HG02943 (cell line): ENCODE measurements at regions not wholly inside any gene's neighbourhood (a gene's known extent, or its start where the extent isn't known, plus 50 kb on each side); places are given as distances from the start of the nearest gene placed in this dataset.
"Not testable (repeated sequence)": the region's sequence is repeated elsewhere in the genome, so short reads cannot be mapped to it uniquely, and the experiment has no call there.

Experiments
- ATAC-seq: cut with Tn5 transposase; IDR thresholded peaks from one replicate; pipeline ENCODE4 v1.9.1; 2021; ENCODE audit warnings: mild to moderate bottlenecking, low read depth, moderate library complexity; ENCODE audit not compliant: unreplicated experiment

- ATAC-seq, result no peak
These were observed 235.9 kb upstream of the PCDH18 start for GRCh38 chr4:137768196-137768595.

GRCh38 chr4:137762591-137762990, 230.3 kb upstream of the PCDH18 start:
- ATAC-seq, result no peak

DNA sequence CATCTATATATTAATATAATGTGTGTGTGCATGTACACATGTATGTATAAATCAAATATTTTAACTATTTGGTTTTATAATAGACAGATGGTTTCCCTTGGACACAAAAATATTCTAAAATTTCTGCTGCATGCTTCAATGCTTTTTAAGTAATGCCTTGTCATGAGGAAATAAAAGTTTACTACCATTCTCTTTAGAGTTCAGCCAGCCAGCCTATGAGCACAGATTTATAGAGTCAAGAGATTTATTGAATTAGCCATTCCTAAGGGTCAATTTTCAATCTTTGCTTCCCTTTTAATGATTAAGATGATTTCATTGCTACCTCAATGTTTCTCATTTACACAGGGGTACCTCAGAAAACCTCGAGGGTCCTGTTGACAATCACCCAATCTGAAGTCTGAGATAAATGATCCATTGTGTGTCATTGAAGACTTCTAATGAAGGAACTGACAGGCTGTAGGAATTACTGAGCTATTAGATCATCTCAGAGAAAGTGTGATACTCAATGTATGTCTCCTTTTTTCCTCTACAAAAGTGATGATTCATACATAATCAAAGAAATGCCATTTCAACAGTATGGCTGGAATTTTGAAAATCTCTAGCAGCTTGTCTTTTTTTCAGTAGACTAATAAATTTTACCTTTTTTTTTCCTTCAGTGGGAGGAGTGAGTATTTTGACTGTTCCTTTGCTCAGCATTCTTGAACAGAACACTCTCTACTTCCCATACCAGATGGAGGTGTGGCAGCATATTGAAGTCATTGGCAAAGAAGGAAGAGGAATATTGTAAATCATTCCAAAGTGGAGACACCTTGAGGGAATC, 222.6 kb upstream of the PCDH18 start:
- ATAC-seq, result no peak

DNA sequence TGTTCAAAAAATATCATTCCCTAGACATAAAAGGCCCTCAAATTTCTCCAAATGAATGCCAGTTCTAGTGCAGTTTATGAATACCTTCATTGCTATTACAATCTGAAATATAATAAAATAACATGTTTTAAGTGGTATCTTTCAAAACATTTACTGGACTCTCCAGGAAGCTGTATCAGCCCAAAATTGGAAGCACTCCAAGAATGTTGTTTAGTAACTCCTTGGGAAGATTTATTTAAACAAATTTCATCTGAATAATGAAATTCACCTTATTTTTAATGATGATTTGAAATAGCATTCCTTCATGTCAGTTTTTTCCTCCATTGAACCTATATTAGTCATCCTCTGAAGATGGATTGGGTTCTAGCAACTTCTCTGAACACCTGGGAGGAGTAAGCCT, 217.2 kb upstream of the PCDH18 start:
- ATAC-seq, result no peak

- no peak for ATAC-seq
These were observed 216.3 kb upstream of the PCDH18 start for GRCh38 chr4:137748616-137749015.

DNA sequence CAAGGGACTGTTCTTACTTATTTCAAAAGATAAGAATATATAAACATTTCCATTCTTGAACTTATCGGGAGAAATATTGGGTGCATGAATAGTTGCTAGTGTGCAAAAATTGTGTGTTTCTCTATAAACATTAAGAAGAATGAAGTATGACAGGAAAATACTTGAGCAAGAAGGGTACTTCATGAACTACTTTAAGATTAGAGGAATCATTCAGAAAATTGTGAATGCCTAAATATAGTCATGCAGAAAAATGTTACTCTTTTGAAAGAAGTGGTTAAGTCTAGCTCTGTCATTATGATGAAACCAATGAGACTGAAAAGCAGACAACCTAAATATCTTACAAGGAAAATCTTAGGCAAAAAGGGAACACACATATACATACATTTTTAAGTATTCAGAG, 207.8 kb upstream of the PCDH18 start:
- no peak for ATAC-seq

GRCh38 chr4:137739391-137739790, 207.1 kb upstream of the PCDH18 start:
- ATAC-seq, result no peak

- no peak for ATAC-seq
These were observed 206.2 kb upstream of the PCDH18 start for GRCh38 chr4:137738375-137738990.

DNA sequence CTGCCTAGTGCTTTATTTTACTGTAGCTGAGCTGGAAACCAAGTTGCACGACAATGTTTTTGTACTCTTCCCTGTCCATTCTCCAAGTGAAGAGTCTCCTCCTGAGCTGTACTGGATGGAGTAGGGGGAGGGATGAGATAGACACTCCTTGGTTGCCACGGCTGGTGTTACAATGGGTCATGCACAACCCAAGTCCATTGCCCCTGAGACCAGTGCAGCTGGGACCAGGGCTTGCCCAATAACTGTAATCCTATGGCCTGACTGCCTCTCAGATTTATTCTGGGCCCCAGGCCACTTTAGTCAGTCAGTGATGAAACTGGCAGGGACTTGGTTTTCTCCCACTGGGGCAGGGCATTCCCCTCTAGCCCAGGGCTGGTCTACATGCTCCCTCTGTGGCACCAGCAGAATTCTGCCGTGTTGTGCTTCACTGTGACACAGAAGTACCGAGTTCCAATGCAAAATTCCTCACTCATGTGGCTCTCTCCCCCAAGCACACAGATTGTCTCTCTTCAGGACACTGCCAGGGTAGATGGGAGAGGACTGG, 203.3 kb upstream of the PCDH18 start:
- no peak for ATAC-seq

GRCh38 chr4:137733174-137734141, 201.2 kb upstream of the PCDH18 start:
- not testable (repeated sequence) for ATAC-seq

GRCh38 chr4:137722910-137723309, 190.6 kb upstream of the PCDH18 start:
- ATAC-seq, result no peak

- no peak for ATAC-seq
These were observed 179.2 kb upstream of the PCDH18 start for GRCh38 chr4:137711502-137711901.

GRCh38 chr4:137707626-137708025, 175.3 kb upstream of the PCDH18 start:
- no peak for ATAC-seq

- ATAC-seq, result no peak
These were observed 174.9 kb upstream of the PCDH18 start for GRCh38 chr4:137707102-137707620.

- ATAC-seq, result no peak
These were observed 173.0 kb upstream of the PCDH18 start for GRCh38 chr4:137705171-137705783.

DNA sequence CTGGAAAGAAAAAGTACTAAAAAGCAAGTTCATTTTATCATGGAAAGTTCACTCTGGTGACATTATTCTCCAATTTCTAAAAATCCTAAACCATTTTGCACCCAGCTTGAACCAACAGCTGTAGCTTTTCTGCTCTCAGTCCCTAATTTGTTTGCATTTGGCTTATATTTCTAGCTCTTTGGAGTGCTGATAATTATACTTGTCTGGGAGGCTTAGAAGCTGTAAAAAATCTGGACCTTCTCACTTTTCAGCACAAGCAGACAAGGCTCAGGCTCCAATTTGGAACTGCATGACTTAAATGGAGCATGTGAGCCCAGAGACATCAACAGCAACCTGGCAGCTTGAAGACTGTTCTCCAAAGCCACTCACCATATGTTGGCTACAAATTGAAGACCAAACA, 170.9 kb upstream of the PCDH18 start:
- no peak for ATAC-seq

DNA sequence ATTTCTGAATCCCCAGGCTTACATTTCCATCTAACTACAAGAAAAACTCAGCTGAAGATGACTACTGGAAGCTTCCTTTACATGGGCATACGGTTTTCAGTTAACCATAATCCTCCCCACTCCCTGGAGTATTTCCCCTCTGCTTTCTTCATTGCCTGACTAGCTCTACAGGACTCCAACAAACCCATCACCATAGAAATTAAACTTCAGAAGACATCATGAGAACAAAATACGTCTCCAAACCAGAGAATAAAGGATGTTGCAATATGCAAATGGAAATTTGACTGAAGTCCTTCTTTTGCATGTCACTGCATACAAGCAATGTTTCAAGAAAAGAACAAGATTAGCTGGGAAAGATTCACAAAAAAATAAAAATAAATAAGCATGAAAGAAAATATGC, 170.2 kb upstream of the PCDH18 start:
- no peak for ATAC-seq

DNA sequence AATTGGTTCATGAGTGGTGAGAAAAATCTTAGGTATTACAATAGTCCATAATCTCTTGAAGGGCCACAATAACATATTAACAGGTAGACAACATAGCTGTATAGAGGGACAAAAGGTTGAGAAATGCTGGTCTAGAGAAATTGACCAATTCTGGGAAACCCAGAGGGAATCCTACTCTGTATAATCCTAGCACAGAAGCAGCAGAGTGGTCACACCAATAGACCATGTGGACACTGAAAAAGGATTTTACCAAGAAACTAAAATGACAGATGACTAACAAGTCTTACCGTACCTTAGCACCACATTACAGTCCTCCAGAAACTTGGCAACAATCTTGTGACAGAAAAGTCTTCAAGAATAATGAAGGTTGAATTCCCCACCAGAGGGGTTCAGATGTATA, 169.1 kb upstream of the PCDH18 start:
- no peak for ATAC-seq

GRCh38 chr4:137700751-137701150, 168.5 kb upstream of the PCDH18 start:
- ATAC-seq, result no peak

GRCh38 chr4:137700072-137700471, 167.8 kb upstream of the PCDH18 start:
- no peak for ATAC-seq
